Fibroblast of the aortic adventitia (primary cell): ENCODE measurements at regions not wholly inside any gene's neighbourhood (a gene's known extent, or its start where the extent isn't known, plus 50 kb on each side); places are given as distances from the start of the nearest gene placed in this dataset.

ENCODE experiments used
- DNase-seq: peaks from one replicate; pipeline ENCODE4 v3.0.0-alpha.2; 2010; ENCODE audit warnings: low read depth
- H3K4me3 ChIP-seq: 2 replicates; pipeline ENCODE4 v1.5.1; 2011; ENCODE audit warnings: low read depth, mild to moderate bottlenecking, control low read depth, low read length, moderate library complexity
- TF ChIP-seq, protein P1 (sequence below): IDR thresholded peaks from 2 replicates; pipeline ENCODE4 v1.5.1; 2011; ENCODE audit warnings: mild to moderate bottlenecking, low read length, control low read depth, inconsistent platforms; ENCODE audit not compliant: insufficient read depth

DNA sequence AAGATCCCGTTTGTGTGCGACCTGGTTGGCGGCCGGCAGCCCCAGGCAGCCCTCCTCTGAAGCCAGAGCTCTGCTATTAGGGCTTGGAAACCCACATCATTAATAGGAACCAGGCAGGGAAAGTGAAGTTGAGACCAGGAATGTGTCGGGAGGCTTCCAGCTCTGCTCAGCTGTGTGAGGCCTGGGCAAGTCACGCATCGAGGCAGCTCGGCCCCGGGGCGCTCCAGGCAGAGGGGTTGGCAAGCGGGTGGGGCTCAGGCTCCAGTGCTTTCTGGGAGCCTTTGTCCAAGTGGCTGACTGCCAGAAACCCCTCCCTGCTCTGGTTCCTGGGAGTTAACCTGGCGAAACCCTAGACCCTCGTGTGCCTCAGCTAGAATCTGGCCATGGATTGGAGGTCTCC, 1151.7 kb downstream of the VRK1 start:
- DNase-seq, result no peak
- no peak overlapping the region for H3K4me3 ChIP-seq
- TF ChIP-seq, protein P1, sequence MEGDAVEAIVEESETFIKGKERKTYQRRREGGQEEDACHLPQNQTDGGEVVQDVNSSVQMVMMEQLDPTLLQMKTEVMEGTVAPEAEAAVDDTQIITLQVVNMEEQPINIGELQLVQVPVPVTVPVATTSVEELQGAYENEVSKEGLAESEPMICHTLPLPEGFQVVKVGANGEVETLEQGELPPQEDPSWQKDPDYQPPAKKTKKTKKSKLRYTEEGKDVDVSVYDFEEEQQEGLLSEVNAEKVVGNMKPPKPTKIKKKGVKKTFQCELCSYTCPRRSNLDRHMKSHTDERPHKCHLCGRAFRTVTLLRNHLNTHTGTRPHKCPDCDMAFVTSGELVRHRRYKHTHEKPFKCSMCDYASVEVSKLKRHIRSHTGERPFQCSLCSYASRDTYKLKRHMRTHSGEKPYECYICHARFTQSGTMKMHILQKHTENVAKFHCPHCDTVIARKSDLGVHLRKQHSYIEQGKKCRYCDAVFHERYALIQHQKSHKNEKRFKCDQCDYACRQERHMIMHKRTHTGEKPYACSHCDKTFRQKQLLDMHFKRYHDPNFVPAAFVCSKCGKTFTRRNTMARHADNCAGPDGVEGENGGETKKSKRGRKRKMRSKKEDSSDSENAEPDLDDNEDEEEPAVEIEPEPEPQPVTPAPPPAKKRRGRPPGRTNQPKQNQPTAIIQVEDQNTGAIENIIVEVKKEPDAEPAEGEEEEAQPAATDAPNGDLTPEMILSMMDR, result no peak

DNA sequence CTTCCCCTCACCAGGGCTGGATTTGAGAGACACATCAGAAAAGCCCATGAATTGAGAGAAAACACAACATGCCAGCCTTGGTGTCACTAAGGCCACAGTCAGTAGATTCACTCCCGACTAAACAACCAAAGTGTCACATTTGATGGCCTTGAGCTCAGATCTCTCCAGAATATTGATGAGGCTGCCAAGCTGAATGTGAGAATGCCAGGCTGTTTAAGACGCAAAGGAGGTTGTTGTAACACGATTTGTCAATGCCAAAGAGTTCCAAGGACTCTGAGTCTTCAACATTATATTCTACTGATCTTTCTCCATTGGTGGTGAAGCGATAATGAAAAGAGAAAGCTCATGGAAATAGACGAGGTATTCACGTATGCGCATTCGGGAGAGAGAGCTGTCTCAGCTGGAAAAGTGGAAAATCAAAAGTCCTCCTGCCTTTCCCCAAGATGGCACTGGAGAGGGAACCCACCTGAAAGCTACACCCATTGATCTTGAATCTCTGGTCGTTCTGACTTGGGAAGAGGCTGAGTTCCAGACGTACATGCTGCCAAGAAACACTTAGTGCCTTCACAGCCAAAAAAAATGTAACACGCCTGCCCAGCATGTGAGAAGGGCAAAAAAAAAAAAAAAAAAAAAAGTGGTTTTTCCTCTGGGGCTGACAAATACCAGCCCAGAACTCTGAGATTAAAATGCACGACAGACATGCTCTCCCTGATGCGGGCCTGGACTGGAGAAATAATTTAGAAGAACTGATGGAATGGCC, 1159.6 kb downstream of the VRK1 start:
- H3K4me3 ChIP-seq, result no peak overlapping the region
- TF ChIP-seq, protein P1, result no peak
- no peak for DNase-seq

DNA sequence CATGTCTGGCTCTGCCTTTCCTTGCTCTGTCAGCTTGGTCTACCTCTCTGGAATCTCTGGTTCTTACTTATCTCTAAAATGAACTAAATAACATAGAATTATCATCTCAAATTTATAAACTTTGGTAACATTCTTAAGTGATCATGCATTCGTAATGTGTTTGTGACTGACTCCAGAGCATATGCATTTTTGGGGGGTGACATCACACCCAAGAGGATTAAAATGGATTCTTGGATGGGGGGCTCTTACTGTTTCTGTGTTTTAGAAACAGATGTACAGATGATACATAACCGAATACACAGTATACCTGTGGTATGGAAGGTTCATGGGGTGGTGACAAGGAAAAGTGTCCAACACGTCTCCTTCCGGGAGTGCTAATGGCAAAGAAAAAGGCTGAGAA, 1162.1 kb downstream of the VRK1 start:
- H3K4me3 ChIP-seq, result no peak overlapping the region
- DNase-seq, result no peak
- TF ChIP-seq, protein P1, result no peak

DNA sequence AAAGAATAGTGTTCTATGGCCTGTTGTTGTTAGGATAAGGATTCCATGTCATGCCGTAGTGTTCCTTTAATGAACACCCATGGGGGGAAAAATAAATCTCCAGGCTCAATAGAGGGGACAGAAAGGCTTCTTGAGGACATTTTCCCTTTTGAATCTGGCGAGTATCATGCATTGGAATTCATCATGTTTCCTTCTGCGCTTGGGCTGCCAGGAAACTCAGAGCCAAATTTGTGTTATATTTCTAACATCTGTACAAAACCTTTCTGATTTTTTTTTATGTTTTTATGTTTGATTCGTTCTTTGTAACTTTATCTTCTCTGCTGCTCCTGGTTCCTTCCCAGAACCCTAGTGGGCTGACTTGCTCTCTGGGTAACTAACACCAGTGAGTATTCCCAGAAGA, 1163.3 kb downstream of the VRK1 start:
- TF ChIP-seq, protein P1, result no peak
- H3K4me3 ChIP-seq, result no peak overlapping the region
- DNase-seq, result no peak

DNA sequence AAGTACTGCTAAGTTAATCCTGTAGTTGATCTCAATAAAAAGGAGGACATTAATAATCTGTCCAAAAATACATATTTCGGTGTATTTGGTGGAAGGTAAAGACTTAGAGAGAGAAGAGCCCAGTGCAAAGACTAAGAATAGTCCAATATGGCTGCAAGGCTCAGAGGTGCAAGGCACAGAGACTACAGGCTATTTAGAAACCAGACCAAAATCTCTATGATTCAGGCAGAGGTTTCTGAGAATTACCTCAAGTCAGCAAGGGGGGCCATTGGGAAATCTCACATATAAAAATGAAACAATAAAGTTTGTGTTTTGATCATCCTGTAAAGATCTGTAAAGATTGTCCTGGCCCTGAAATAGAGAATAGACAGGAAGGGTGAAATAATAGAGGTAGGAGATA, 1173.0 kb downstream of the VRK1 start:
- TF ChIP-seq, protein P1, result no peak
- no peak overlapping the region for H3K4me3 ChIP-seq
- no peak for DNase-seq

DNA sequence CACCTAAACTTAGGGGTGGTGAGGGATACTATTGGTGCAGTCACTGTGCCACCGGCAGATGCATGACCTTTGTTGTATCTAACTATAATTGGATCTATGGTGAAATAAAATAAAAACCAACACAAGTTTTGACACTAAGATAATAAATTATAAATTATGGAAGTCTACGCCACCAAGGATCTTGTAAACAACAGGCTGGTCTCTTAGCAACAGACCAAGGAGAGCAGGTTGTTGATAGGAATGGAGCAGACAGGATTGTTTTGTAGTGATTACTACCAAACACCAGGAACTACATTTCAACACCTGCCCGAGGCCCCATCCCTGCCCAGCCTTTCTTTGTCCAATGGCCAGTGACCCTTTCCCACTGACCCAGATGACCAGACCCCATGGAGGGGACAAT, 1178.0 kb downstream of the VRK1 start:
- no peak overlapping the region for H3K4me3 ChIP-seq
- TF ChIP-seq, protein P1, result no peak
- no peak for DNase-seq

DNA sequence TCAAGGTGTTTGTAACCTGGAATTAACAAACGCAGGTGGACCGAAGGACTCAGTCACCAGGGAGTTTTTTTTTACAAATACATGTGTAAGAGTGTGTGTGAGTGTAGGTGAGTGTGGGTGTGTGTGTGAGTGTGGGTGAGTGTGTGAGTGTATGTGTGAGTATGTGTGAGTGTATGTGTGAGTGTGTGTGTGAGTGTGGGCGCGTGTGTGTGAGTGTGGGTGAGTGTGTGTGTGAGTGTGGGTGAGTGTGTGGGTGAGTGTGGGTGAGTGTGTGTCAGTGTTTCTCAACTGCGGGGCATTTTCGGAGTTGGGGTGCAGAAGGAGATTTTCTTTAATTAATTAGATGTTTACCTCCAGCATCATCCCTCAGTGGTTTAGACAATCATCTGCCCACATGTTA, 1178.8 kb downstream of the VRK1 start:
- H3K4me3 ChIP-seq, result no peak overlapping the region
- DNase-seq, result no peak
- TF ChIP-seq, protein P1, result no peak
